Endothelial cell of umbilical vein (primary cell): ENCODE measurements at regions not wholly inside any gene's neighbourhood (a gene's known extent, or its start where the extent isn't known, plus 50 kb on each side); places are given as distances from the start of the nearest gene placed in this dataset.

Source experiments
- EZH2 ChIP-seq: IDR thresholded peaks from 2 replicates; pipeline ENCODE4 v1.6.1; 2012; ENCODE audit warnings: borderline replicate concordance, low read depth, mild to moderate bottlenecking, moderate library complexity, low read length, inconsistent platforms; ENCODE audit not compliant: severe bottlenecking
- GATA2 ChIP-seq: IDR thresholded peaks from 2 replicates; pipeline ENCODE4 v1.7.0; 2011; ENCODE audit warnings: low read depth, mild to moderate bottlenecking, moderate library complexity, mixed read lengths, low read length; ENCODE audit not compliant: insufficient read length, insufficient read depth
- JUN ChIP-seq: IDR thresholded peaks from 2 replicates; pipeline ENCODE4 v1.6.1; 2011; ENCODE audit warnings: borderline replicate concordance, low read depth; ENCODE audit not compliant: insufficient read length, insufficient read depth
- MYC ChIP-seq: IDR thresholded peaks from one replicate; pipeline ENCODE4 v1.6.1; 2011; ENCODE audit warnings: mild to moderate bottlenecking, low read depth, low read length
- POLR2A ChIP-seq: IDR thresholded peaks from 2 replicates; pipeline ENCODE4 v1.6.1; 2012; ENCODE audit warnings: low read depth, mild to moderate bottlenecking, control low read depth, low read length
- POLR2AphosphoS5 ChIP-seq: IDR thresholded peaks from 2 replicates; pipeline ENCODE4 v1.6.1; 2012; ENCODE audit warnings: low read depth, mild to moderate bottlenecking, control low read depth, low read length, moderate library complexity; ENCODE audit not compliant: insufficient read depth
- TF ChIP-seq, protein P1 (sequence below), 2 donors: IDR thresholded peaks; 1 replicate in 1 of 2; 2 replicates in 1 of 2; pipeline ENCODE4 v1.5.1; 2011; ENCODE audit warnings: low read length in 2 of 2, mild to moderate bottlenecking in 2 of 2, moderate library complexity in 2 of 2, control low read depth in 1 of 2, inconsistent platforms in 1 of 2, low read depth in 1 of 2; ENCODE audit not compliant: insufficient read depth in 1 of 2; ENCODE audit errors: extremely low read depth in 1 of 2

DNA sequence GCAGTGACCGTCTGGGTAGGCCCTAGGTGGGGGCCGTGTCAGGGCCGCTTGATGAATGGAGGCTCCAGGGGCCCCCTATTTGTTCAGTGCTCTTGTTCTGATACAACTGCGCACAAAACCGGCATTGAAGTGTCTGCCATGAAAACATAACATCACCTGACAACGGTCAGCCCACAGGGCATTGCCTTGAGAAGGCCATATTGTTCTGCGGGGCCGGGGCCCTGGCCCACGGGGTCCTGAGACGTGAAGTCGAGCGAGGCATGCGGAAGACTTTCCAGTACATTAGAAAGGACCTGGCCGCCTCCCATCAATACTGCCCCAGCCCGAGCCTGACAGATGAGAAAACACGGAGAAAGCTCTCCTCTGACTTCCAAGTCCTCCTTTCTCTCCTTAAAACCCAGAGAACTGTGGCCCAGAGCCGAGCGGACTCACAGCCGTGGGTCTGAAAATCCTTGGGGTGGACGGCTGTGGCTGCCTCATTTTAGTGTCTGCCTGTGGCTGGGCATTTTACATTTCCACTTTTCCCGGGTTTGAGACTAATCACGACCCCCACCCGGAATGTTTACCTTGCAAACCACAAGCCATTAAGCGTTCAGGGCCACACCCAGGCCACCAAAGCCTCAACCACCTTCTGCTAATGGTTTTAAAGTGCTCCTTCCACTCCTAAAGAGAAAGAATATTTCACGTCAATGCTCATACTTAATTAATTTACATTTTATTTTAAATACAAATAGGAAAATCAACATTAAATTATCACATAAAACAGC lies 391.0 kb upstream of the IRX2 start:
- TF ChIP-seq, protein P1, sequence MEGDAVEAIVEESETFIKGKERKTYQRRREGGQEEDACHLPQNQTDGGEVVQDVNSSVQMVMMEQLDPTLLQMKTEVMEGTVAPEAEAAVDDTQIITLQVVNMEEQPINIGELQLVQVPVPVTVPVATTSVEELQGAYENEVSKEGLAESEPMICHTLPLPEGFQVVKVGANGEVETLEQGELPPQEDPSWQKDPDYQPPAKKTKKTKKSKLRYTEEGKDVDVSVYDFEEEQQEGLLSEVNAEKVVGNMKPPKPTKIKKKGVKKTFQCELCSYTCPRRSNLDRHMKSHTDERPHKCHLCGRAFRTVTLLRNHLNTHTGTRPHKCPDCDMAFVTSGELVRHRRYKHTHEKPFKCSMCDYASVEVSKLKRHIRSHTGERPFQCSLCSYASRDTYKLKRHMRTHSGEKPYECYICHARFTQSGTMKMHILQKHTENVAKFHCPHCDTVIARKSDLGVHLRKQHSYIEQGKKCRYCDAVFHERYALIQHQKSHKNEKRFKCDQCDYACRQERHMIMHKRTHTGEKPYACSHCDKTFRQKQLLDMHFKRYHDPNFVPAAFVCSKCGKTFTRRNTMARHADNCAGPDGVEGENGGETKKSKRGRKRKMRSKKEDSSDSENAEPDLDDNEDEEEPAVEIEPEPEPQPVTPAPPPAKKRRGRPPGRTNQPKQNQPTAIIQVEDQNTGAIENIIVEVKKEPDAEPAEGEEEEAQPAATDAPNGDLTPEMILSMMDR (IDR thresholded peaks at IDR 0.05; ENCODE audit: extremely low read depth in 1 of 2, insufficient read depth in 1 of 2, low read depth in 1 of 2, low read length in 2 of 2), result no peak
- TF ChIP-seq POLR2AphosphoS5 (no peak), MYC (no peak), GATA2 (no peak), POLR2A (no peak), EZH2 (no peak), JUN (no peak)
